ENCODE measurements at regions not wholly inside any gene's neighbourhood (a gene's known extent, or its start where the extent isn't known, plus 50 kb on each side); places are given as distances from the start of the nearest gene placed in this dataset.

DNA sequence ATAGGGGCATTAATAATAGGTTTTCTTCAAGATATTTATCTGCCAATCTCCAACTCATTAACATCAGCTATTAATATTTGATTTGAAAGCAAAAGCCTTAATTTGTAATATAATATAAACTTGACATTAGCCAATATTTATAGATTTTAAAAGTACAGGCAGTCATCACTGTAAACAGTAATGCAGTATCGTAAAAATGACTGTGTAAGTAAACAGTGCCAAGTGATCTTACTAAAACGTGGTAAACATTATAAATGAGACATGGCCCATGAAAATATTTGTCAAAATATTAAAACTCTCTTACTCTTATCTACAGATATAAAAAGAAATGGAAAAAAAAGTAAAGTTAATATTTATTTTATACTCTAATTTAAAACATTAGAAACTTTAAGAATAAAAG lies 101.6 kb upstream of the EPHA6 start:
- DNase-seq = no peak

DNA sequence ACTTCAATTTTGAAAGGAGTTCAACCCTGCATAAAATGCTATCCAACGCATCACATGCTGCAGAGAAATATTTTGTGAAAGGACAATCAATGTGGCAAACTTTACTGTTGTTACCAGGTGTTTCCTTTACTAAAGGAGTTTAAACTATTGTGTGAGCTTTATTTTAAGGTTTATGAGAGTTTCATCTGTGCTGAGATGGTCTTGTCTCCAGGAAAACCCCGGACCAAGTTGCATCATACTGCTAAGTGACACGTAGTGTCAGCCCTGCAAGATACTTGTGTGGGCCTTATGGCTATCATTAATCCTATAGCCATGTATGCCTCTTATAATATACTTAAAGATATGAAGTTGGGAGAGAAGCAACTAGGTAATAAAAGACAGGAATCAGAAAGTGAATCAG lies 94.5 kb upstream of the EPHA6 start:
- DNase-seq = no peak

DNA sequence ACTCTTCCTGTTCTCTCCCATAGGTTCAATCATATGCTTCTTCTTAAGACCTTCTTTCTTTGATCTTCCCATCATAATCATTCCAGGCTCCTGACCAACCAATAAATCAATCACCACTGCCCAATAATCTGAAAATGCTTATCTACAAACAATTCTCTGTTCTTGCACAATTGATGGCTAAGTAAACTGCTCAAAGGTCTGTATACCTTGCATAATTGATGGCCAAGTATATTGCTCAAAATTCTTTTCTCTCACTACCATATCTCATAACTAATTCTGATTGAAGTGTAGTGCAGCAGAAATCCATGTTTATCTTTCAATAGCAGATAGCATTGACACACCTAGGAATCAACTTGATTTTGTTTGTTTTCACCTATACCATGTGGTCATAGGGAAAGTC lies 83.4 kb upstream of the EPHA6 start:
- DNase-seq = no peak

DNA sequence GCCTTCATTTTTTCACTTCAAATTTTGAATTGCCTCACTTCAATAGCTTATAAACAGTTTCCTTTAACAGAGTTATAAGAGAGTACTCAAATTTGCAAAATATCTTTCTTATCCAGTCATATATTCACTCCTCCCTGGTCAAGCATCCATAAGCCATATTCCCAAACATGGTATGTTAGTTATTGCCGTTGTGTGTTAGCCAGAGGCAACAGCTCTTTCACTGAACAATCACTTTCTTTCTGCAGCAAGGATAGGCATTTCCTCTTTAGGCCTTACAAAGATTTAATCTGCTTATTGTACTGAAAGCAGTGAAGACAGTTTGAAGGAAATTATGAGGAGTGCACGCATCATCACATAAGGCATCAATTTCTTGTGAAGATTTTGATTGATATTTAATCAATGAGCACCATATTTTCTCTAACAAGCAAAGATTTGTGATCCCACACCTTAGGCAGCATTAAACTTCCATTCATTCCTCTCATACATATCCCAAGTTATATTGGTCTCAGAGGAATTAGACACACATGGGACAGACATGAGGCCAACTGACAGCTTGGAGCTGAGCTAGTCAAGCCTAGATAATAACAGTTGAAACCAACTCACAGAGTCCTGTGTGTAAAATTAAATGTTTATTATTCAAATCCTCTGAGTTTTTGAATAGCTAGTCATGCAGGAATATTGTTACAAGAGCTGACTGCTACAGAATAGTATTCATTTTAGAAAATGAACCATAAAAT lies 80.0 kb upstream of the EPHA6 start:
- DNase-seq = no peak

DNA sequence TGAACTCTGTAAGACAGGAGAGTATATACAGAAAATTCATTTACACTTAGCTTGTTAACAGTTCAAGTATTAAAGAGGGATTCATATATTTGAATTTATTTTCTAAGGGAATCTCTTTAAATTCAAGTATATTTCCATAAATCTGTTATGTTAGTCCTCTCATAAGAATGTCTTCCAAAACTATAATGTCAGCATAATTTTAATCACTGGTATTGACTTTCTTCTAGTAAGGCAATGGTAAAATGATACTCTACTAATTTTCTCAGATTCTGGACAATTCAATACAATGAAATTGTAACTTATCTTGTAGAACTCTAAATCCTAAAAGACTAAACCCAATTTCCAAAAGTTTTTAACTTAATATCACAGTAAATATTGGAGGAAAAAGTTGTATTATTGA lies 66.3 kb upstream of the EPHA6 start:
- no peak for DNase-seq

DNA sequence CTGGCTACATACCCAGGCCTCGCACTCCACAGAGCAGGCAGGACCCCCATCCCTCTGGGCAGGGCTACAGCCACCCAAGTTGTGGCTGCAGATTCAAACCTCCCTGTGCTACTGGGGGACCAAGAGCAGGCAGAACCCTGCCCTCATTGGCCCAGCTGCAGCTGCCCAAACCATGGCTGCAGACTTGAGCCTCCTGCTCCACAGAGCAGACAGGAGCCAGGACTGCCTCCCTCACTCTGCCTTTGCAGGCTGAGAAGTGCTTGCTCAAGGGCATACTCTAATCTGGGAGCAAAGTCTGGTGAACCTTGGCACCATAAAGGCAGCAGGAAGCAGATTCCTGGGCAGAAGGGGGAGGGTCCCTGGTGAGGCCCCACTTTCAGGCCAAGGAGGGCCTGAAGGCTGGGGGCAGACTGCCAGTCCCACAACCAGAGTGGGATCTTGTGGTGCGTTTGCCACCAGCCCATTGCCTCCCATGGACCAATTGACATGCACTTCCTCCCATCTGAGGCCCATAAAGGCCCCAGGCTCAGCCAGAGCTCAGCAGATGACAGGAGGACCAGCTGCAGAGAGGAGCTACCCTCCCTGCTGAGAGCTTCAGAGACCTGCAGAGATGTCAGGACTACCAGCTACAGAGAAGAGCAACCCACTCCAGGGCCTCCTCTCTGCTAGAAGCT lies 64.2 kb upstream of the EPHA6 start:
- DNase-seq = no peak

DNA sequence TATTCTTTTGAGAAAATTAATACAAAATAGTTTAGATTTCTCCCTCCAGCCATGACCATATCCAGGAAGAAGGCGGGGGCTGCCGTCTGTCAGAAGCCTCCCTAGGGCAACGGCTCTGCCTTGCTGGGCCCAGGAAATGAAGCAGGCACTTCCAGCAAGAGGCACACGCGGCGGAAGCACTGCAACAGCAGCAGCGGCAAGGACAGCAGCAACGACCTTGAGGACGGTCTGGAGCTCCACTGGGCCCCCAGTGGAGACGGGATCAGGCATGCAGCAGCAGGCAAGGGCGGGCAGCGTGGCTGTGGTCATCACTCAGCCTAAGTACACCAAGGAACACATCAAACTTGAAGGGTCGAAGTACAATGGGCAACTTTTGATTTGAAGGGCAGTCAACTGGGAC lies 61.3 kb upstream of the EPHA6 start:
- DNase-seq = no peak

DNA sequence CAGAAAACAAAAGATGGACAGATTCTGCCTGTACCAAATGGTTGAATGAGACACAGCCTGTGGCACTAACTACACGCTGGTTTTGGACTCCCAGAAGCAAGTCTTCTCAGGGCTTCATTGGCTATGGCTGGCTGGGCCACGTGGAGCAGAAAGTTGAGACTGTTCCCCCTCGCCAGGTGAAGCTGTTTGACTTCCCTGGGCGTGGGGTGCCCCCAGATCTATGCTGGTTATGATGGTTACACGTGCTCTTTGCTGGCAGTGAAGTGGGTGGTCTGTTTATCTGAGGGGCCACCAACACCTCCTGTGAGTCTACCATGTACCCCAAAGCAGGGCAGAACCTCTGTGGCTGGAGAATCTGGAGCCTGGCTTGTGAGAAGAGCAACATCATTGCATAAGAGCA lies 60.3 kb upstream of the EPHA6 start:
- DNase-seq = no peak

DNA sequence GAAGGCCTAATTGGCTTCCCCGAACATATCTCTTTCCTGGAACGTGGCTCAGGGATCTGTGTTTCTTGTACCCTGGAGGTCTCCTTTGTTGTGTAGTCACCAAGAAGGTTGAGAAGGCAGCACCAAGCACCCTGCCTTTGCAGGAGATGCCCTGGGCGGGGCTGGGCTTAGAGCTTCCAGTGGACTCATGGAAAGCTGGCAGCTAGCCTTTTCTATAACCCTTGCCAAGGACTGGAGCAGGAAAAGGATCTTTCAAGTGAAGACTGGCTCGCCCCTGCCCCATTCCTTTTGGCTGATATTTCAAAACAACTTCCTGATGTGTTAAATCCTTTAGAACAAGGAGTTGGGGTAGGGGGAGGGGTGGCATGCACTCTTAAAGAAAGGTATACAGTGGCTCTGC lies 58.9 kb upstream of the EPHA6 start:
- no peak for DNase-seq

DNA sequence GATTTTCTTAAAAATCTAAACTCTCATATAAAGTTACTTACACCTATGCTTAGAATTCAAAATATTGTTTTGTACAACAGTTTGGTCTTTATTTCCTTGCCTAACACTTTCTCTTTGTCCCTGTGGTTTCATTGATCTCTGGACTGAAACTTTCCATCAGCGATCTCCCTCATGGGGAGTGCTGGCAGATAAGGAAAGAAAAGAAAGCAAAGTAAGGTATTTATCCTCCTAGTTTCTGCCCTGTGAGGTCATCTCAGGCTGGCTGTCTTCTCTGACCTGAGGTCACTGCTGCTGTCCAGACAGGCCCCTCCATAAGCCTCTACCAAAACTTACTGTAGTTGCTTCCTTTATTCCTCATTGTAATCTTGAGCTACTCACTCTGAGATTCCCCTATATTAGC lies 57.9 kb upstream of the EPHA6 start:
- DNase-seq = no peak

DNA sequence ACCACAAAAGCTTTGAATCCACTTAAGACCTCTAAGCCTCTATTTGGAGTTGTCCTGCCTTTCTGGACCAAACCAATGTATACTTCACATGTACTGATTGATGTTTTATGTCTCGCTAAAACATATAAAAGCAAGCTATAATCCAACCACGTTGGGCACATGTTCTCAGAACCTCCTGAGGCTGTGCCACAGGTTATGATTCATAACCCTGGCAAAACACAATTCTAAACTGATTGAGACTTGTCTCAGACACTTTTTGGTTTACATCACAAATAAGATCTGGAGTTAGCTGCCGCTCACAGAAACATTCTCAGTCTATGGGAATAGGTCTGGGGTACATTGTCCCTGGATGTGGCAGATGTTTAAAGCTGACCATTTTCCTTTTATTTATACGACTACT lies 53.4 kb upstream of the EPHA6 start:
- no peak for DNase-seq

Data from muscle of back (tissue), 3 donors.